A673 (cell line): ENCODE measurements at regions not wholly inside any gene's neighbourhood (a gene's known extent, or its start where the extent isn't known, plus 50 kb on each side); places are given as distances from the start of the nearest gene placed in this dataset.

Experiments
- BruUV-seq: library from RNA; stranded (reverse); fragments of 400-500 nt; replicated peaks from 2 replicates; lab custom pipeline; 2021; lab: Mats Ljungman, UMichigan
- CTCF ChIA-PET: fragments of 300-600 bp; sonication (Branson Sonifier 250); formaldehyde crosslinking; loops from one replicate; lab custom pipeline; 2022; ENCODE audit warnings: antibody characterized with exemption; lab: Charles Lee
- POLR2A ChIA-PET: fragments of 300-600 bp; sonication (Branson Sonifier 250); formaldehyde crosslinking; loops from one replicate; lab custom pipeline; 2022; ENCODE audit warnings: antibody characterized with exemption; ENCODE audit not compliant: low non-redundant PET; lab: Charles Lee
- DNase-seq: peaks from one replicate; pipeline ENCODE4 v3.0.0-alpha.2; 2015; ENCODE audit warnings: low spot score
- H3K27ac ChIP-seq: fragments of 200-600 bp; sonication (generic); 2 replicates; pipeline ENCODE4 v1.5.1; 2016; ENCODE audit warnings: mixed run types, low read depth, mild to moderate bottlenecking, mixed read lengths, antibody characterized with exemption, low read length; ENCODE audit not compliant: poor library complexity, severe bottlenecking
- H3K27me3 ChIP-seq: fragments of 200-600 bp; sonication (generic); replicated peaks from 2 replicates; pipeline ENCODE4 v1.6.1; 2017; ENCODE audit warnings: mixed run types, low read depth, mild to moderate bottlenecking, mixed read lengths, antibody characterized with exemption, low read length; ENCODE audit not compliant: insufficient read depth, poor library complexity
- H3K36me3 ChIP-seq: fragments of 200-600 bp; sonication (generic); 2 replicates; pipeline ENCODE4 v1.6.1; 2016; ENCODE audit warnings: mixed run types, mild to moderate bottlenecking, mixed read lengths, antibody characterized with exemption, low read length; ENCODE audit not compliant: insufficient read depth, poor library complexity, severe bottlenecking
- H3K4me1 ChIP-seq: fragments of 200-600 bp; sonication (generic); 2 replicates; pipeline ENCODE4 v1.6.1; 2017; ENCODE audit warnings: mixed run types, mild to moderate bottlenecking, mixed read lengths, antibody characterized with exemption, low read length; ENCODE audit not compliant: insufficient read depth, poor library complexity, severe bottlenecking
- H3K4me3 ChIP-seq: fragments of 200-600 bp; sonication (generic); 2 replicates; pipeline ENCODE4 v1.5.1; 2016; ENCODE audit warnings: low read depth, mixed run types, mild to moderate bottlenecking, mixed read lengths, low read length; ENCODE audit not compliant: poor library complexity, severe bottlenecking
- H3K9me3 ChIP-seq: fragments of 200-600 bp; sonication (generic); 2 replicates; pipeline ENCODE4 v1.6.1; 2016; ENCODE audit warnings: mixed run types, low read depth, mild to moderate bottlenecking, mixed read lengths, antibody characterized with exemption, low read length; ENCODE audit not compliant: poor library complexity, severe bottlenecking
- EZH2 ChIP-seq: fragments of 200-600 bp; sonication (generic); IDR thresholded peaks from 2 replicates; pipeline ENCODE4 v1.6.1; 2017; ENCODE audit warnings: borderline replicate concordance, low read depth, mild to moderate bottlenecking, mixed read lengths, antibody characterized with exemption, low read length; ENCODE audit not compliant: poor library complexity, severe bottlenecking
- intact Hi-C: fragments of 100-400 bp; cut with micrococcal nuclease; formaldehyde crosslinking; loops from one replicate; pipeline ENCODE4 v1.10.0; 2022; ENCODE audit not compliant: unreplicated experiment
- TF ChIP-seq, protein P1 (sequence below): fragments of 300-800, 200-600 bp; sonication (generic); conservative IDR thresholded peaks from 2 replicates; pipeline ENCODE4 v1.5.1; 2017; ENCODE audit warnings: low read depth, mild to moderate bottlenecking, antibody characterized with exemption, low read length, moderate library complexity, mixed read lengths

- TF ChIP-seq, protein P1, sequence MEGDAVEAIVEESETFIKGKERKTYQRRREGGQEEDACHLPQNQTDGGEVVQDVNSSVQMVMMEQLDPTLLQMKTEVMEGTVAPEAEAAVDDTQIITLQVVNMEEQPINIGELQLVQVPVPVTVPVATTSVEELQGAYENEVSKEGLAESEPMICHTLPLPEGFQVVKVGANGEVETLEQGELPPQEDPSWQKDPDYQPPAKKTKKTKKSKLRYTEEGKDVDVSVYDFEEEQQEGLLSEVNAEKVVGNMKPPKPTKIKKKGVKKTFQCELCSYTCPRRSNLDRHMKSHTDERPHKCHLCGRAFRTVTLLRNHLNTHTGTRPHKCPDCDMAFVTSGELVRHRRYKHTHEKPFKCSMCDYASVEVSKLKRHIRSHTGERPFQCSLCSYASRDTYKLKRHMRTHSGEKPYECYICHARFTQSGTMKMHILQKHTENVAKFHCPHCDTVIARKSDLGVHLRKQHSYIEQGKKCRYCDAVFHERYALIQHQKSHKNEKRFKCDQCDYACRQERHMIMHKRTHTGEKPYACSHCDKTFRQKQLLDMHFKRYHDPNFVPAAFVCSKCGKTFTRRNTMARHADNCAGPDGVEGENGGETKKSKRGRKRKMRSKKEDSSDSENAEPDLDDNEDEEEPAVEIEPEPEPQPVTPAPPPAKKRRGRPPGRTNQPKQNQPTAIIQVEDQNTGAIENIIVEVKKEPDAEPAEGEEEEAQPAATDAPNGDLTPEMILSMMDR = no peak
- TF ChIP-seq EZH2 = no peak
- no peaks in the 10 kb centered on the region for H3K36me3 ChIP-seq
- BruUV-seq = no TSS peak
- no peaks in the 10 kb centered on the region for H3K9me3 ChIP-seq
- DNase-seq = no peak
- intact Hi-C loops = no loop called here
- POLR2A ChIA-PET = no interaction called here
- no peak overlapping the region for H3K4me3 ChIP-seq
- no peak overlapping the region for H3K27ac ChIP-seq
- CTCF ChIA-PET = no interaction called here
- no peaks in the 10 kb centered on the region for H3K27me3 ChIP-seq
- H3K4me1 ChIP-seq = no peaks in the 10 kb centered on the region
Observed at GRCh38 chr5:27171761-27172261, 133.4 kb upstream of the CDH9 start.

- no TSS peak for BruUV-seq
- Histone ChIP-seq H3K4me1 (no peaks in the 10 kb centered on the region), H3K27me3 (no peaks in the 10 kb centered on the region), H3K36me3 (no peaks in the 10 kb centered on the region), H3K9me3 (peaks cover 22% of the 10 kb centered on the region), H3K4me3 (no peak overlapping the region), H3K27ac (no peak overlapping the region)
- DNase-seq = no peak
- CTCF ChIA-PET = no interaction called here
- intact Hi-C loops = no loop called here
- POLR2A ChIA-PET = no interaction called here
- TF ChIP-seq, protein P1 = no peak
- TF ChIP-seq EZH2 = no peak
Observed at GRCh38 chr5:27158775-27159174, 120.4 kb upstream of the CDH9 start.

- DNase-seq = no peak
- ChIA-PET CTCF (no interaction called here), POLR2A (no interaction called here)
- H3K36me3 ChIP-seq = no peaks in the 10 kb centered on the region
- no TSS peak for BruUV-seq
- no peak overlapping the region for H3K4me3 ChIP-seq
- TF ChIP-seq, protein P1 = no peak
- TF ChIP-seq EZH2 = no peak
- no peaks in the 10 kb centered on the region for H3K27me3 ChIP-seq
- H3K9me3 ChIP-seq = peaks cover 24% of the 10 kb centered on the region
- H3K27ac ChIP-seq = no peak overlapping the region
- intact Hi-C loops = no loop called here
- no peaks in the 10 kb centered on the region for H3K4me1 ChIP-seq
Observed at GRCh38 chr5:27158171-27158570, 119.8 kb upstream of the CDH9 start.
